Epithelial cell of esophagus (primary cell): ENCODE measurements at regions not wholly inside any gene's neighbourhood (a gene's known extent, or its start where the extent isn't known, plus 50 kb on each side); places are given as distances from the start of the nearest gene placed in this dataset.
A peak's percentile ranks its signal among the peaks of the same experiment; 100 is the strongest.

Source experiments
- DNase-seq: peaks from one replicate; pipeline ENCODE4 v3.0.0; 2010; ENCODE audit warnings: low read depth
- H3K4me3 ChIP-seq: 2 replicates; pipeline ENCODE4 v1.5.1; 2011; ENCODE audit warnings: mild to moderate bottlenecking, low read length, control low read depth
- CTCF ChIP-seq: IDR thresholded peaks from 2 replicates; pipeline ENCODE4 v1.5.1; 2011; ENCODE audit warnings: low read depth, mild to moderate bottlenecking, low read length, control low read depth, inconsistent platforms; ENCODE audit not compliant: insufficient read depth; ENCODE audit errors: missing control alignments

- no peak for DNase-seq
- TF ChIP-seq CTCF: no peak
- no peak overlapping the region for H3K4me3 ChIP-seq
Observed at GRCh38 chr9:21672761-21673160, 129.7 kb upstream of the MTAP start.

DNA sequence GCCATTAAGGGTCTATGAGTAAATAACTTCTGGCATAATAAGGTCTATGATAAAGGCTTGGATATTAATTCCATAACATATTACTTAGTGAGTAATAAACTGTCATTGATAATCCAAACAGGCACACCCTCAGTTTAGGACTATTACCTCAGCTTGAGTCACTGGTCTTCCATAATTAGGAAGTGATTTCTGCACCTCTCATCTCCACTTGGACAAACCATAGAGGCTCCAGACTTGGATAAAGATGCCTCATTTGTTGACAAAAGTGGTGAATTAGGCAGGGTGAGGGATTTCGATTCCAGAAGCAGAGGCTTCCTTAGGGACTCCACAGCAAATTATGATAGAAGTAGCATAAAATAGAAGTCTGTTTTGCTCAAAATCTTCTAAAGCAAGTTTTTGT is 127.5 kb upstream of the MTAP start:
- no peak for TF ChIP-seq CTCF
- DNase-seq: peak; percentile 83
- H3K4me3 ChIP-seq: no peak overlapping the region

GRCh38 chr9:21677387-21677786 is 125.0 kb upstream of the MTAP start:
- peak; percentile 37 for DNase-seq
- peak overlapping the region; percentile 34 for H3K4me3 ChIP-seq
- TF ChIP-seq CTCF: no peak

- TF ChIP-seq CTCF: no peak
- DNase-seq: peak; percentile 95
- peak overlapping the region; percentile 34 for H3K4me3 ChIP-seq
Observed at GRCh38 chr9:21677834-21678233, 124.6 kb upstream of the MTAP start.

DNA sequence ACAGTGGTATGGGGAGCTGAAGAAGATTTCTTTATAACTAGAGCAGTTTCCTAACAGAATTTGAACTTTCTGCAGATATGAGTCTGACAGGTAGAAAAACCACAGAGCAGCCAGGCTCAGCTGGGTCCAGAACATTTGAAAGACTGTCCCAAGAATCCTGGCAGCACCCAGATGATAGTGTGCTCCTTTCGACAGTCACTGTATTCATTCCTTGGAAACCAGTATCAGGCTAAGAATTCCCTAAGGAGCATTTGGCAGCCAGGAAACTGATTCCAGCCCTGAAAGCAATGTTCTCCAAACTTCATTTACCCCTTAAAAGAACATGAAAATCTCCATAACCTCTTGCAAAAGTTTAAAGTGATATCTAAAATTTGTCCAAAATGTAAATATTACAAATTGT is 123.0 kb upstream of the MTAP start:
- TF ChIP-seq CTCF: no peak
- H3K4me3 ChIP-seq: no peak overlapping the region
- no peak for DNase-seq

GRCh38 chr9:21680590-21680989 is 121.8 kb upstream of the MTAP start:
- no peak for DNase-seq
- TF ChIP-seq CTCF: no peak
- no peak overlapping the region for H3K4me3 ChIP-seq

- H3K4me3 ChIP-seq: peak overlapping the region; percentile 5
- TF ChIP-seq CTCF: no peak
- peak; percentile 94 for DNase-seq
Observed at GRCh38 chr9:21681641-21682040, 120.8 kb upstream of the MTAP start.
